ENCODE measurements at regions not wholly inside any gene's neighbourhood (a gene's known extent, or its start where the extent isn't known, plus 50 kb on each side); places are given as distances from the start of the nearest gene placed in this dataset.
"Not testable (repeated sequence)": the region's sequence is repeated elsewhere in the genome, so short reads cannot be mapped to it uniquely, and the experiment has no call there.

GRCh38 chr7:140260352-140261104, 83.7 kb upstream of the KDM7A start:
- DNase-seq (ENCODE audit: extremely low read depth, low read depth), result no peak
- no peak for TF ChIP-seq CTCF (IDR thresholded peaks at IDR 0.05; ENCODE audit: low read depth, low read length, missing control alignments)
- H3K4me3 ChIP-seq (replicated peaks; ENCODE audit: low read depth, low read length), result no peak overlapping the region

GRCh38 chr7:140257278-140257677, 80.5 kb upstream of the KDM7A start:
- H3K4me3 ChIP-seq (replicated peaks; ENCODE audit: low read depth, low read length); DNase-seq (ENCODE audit: extremely low read depth, low read depth): not testable (repeated sequence)

DNA sequence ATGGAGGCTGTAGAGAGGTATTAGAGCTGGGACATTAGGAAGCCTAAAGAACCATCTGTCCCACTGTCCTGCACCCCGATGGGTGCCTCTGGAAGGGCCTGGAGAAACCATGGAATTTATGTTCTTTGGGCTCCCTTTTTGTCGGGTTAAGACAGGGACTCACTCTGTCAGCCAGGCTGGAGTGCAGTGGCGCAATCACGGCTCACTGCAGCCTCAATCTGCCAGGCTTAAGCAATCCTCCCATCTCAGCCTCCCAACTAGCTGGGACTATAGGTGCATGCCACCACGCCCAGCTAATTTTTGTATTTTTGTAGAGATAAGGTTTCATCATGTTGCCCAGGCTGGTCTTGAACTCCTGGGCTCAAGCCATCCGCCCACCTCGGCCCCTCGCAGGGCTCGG, 78.2 kb upstream of the KDM7A start:
- not testable (repeated sequence) for H3K4me3 ChIP-seq (replicated peaks; ENCODE audit: low read depth, low read length); DNase-seq (ENCODE audit: extremely low read depth, low read depth)

DNA sequence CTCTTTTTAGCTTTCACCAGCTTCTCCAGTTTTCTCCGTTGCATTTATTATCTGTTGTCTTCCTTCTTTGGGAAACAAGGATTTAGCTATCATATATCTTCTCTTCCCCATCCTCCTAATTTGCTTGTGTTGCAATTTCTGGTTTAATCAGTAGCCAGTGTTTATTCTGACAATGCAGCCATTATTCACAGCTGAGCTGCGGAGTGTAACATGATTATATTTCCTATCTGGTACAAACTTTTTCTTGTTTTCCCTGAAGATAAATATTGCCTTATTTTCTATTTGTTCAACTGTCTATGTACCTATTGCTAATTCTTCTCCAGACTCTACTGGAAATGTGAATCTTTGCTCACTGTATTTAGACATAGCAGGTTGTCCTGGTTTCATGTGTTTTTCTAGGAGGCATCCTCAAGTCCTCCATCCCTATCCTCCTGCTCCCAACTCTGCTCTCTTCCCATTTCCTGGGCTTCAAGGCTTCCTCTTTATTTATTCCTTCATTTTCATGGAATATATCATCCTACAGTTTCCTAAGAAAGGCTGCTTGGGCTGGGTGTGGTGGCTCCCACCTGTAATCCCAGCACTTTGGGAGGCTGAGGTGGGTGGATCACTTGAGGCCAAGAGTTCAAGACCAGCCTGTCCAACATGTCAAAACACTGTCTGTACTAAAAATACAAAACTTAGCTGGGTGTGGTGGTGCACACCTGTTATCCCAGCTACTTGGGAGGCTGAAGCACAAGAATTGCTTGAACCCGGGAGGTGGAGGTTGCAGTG, 72.4 kb upstream of the KDM7A start:
- no peak overlapping the region for H3K4me3 ChIP-seq (replicated peaks; ENCODE audit: low read depth, low read length)
- TF ChIP-seq CTCF (IDR thresholded peaks at IDR 0.05; ENCODE audit: low read depth, low read length, missing control alignments), result no peak
- no peak for DNase-seq (ENCODE audit: extremely low read depth, low read depth)

DNA sequence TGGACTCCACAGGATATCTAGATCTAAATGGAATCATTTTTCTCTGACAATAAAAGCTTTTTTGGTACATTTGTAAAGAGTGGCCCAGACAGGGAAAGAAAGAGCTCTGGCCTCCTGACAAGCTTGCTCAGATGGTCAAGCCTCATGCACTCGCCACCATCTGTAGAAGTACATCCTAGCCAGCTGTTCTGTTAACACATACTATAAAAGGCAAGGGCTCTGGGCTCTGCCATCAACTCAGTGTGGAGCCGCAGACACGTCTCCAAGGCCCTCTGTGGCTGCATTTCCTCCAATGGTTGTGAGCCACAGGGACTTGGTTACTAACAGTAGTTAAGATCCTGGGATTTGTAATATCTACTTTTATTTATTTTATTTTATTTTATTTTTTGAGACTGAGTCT, 70.8 kb upstream of the KDM7A start:
- DNase-seq (ENCODE audit: extremely low read depth, low read depth), result no peak
- H3K4me3 ChIP-seq (replicated peaks; ENCODE audit: low read depth, low read length), result no peak overlapping the region
- no peak for TF ChIP-seq CTCF (IDR thresholded peaks at IDR 0.05; ENCODE audit: low read depth, low read length, missing control alignments)

GRCh38 chr7:140245611-140246105, 68.9 kb upstream of the KDM7A start:
- no peak overlapping the region for H3K4me3 ChIP-seq (replicated peaks; ENCODE audit: low read depth, low read length)
- no peak for TF ChIP-seq CTCF (IDR thresholded peaks at IDR 0.05; ENCODE audit: low read depth, low read length, missing control alignments)
- no peak for DNase-seq (ENCODE audit: extremely low read depth, low read depth)

GRCh38 chr7:140242057-140243031, 65.6 kb upstream of the KDM7A start:
- DNase-seq (ENCODE audit: extremely low read depth, low read depth), result no peak
- TF ChIP-seq CTCF (IDR thresholded peaks at IDR 0.05; ENCODE audit: low read depth, low read length, missing control alignments), result no peak
- no peak overlapping the region for H3K4me3 ChIP-seq (replicated peaks; ENCODE audit: low read depth, low read length)
